Nephron progenitor cell (in vitro differentiated cells): ENCODE measurements at regions not wholly inside any gene's neighbourhood (a gene's known extent, or its start where the extent isn't known, plus 50 kb on each side); places are given as distances from the start of the nearest gene placed in this dataset.

ENCODE experiments used
- DNase-seq: peaks from one replicate; pipeline ENCODE4 v3.0.0; 2021
- H3K27ac Mint-ChIP-seq: 2 replicates; pipeline ENCODE4 v1.8.0; 2021; ENCODE audit warnings: mild to moderate bottlenecking, moderate library complexity, mixed read lengths
- H3K27me3 Mint-ChIP-seq: 2 replicates; pipeline ENCODE4 v1.8.0; 2021; ENCODE audit warnings: mild to moderate bottlenecking, low read depth, mixed read lengths; ENCODE audit not compliant: poor library complexity
- H3K36me3 Mint-ChIP-seq: 2 replicates; pipeline ENCODE4 v1.8.0; 2021; ENCODE audit warnings: low read depth, mixed read lengths
- H3K4me1 Mint-ChIP-seq: 2 replicates; pipeline ENCODE4 v1.8.0; 2021; ENCODE audit warnings: mixed read lengths
- H3K4me3 Mint-ChIP-seq: 2 replicates; pipeline ENCODE4 v1.8.0; 2021; ENCODE audit warnings: mild to moderate bottlenecking, moderate library complexity, mixed read lengths
- H3K9me3 Mint-ChIP-seq: 2 replicates; pipeline ENCODE4 v1.8.0; 2021; ENCODE audit warnings: mild to moderate bottlenecking, moderate library complexity, mixed read lengths
- TF ChIP-seq, protein P1 (sequence below): fragments of 200-600 bp; sonication (generic); IDR thresholded peaks from 2 replicates; pipeline ENCODE4 v1.5.0; 2021; ENCODE audit warnings: antibody characterized with exemption

DNA sequence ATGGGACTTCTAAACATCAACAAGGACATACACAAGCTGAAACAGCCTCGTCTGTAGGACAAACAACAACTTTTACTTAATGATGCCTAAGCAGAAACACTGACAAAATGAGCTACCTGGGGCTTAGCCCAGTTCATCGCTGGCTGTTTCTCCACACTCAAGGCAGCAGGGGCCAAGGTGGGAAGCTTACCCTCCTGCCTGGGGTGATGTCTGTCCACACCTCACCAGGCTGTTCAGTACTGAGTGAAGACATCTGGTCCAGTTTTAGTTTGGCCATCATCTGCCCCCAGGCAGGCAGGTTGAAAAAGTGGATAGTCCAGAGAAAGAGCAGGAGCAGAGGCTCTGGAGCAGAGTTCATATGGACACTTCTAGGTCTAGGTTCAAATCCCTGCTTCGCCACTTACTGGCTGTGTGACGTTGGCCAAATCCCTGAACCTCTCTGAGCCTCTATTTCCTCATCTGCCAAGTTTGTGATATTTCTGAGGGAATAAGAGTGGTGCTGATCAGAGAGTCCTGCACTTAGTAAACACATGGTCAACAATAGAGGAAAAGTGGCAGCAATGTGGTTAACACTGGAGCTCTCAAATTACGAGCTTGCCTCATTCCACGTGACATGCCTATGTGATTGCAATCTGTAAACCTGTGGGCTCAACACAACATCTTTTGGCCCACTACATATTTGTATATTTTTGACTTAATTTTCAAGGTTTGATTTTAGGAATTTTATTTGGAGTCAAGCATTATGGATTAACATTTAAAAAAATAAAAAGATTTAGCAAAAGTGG lies 720.1 kb upstream of the TMEM132C start:
- peaks cover 7% of the 10 kb centered on the region for H3K9me3 Mint-ChIP-seq

DNA sequence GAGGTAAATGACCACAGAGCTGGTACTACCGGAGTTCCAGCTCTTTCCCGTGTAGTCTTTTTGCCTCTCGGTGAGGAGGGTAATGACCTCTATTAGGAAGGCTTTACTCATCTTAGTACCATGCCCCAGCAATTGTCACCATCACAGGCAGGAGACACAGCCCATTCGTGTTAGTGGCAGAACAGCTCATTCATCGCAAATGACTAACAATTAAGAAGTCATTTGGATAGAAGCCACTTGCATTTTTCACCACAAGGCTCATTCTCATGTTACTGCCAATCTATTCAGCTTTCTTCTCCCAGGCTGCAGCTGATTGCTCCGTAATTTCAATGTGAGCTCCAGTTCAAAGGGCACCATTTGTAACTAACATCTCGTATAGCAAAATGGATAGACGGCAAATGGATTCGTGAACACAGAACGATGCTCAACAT lies 718.8 kb upstream of the TMEM132C start:
- Mint-ChIP-seq H3K9me3 (peaks cover 19% of the 10 kb centered on the region), H3K4me1 (peaks cover 8% of the 10 kb centered on the region), H3K27ac (no peak overlapping the region), H3K4me3 (no peak overlapping the region), H3K27me3 (peaks cover 57% of the 10 kb centered on the region), H3K36me3 (no peaks in the 10 kb centered on the region)
- no peak for DNase-seq
- TF ChIP-seq, protein P1, sequence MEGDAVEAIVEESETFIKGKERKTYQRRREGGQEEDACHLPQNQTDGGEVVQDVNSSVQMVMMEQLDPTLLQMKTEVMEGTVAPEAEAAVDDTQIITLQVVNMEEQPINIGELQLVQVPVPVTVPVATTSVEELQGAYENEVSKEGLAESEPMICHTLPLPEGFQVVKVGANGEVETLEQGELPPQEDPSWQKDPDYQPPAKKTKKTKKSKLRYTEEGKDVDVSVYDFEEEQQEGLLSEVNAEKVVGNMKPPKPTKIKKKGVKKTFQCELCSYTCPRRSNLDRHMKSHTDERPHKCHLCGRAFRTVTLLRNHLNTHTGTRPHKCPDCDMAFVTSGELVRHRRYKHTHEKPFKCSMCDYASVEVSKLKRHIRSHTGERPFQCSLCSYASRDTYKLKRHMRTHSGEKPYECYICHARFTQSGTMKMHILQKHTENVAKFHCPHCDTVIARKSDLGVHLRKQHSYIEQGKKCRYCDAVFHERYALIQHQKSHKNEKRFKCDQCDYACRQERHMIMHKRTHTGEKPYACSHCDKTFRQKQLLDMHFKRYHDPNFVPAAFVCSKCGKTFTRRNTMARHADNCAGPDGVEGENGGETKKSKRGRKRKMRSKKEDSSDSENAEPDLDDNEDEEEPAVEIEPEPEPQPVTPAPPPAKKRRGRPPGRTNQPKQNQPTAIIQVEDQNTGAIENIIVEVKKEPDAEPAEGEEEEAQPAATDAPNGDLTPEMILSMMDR = no peak

More for the DNA sequence above, 720.1 kb upstream of the TMEM132C start:
- Mint-ChIP-seq H3K27ac (no peak overlapping the region), H3K4me3 (no peak overlapping the region), H3K4me1 (peaks cover 8% of the 10 kb centered on the region), H3K36me3 (no peaks in the 10 kb centered on the region), H3K27me3 (peaks cover 62% of the 10 kb centered on the region)
- TF ChIP-seq, protein P1 = no peak
- no peak for DNase-seq

DNA sequence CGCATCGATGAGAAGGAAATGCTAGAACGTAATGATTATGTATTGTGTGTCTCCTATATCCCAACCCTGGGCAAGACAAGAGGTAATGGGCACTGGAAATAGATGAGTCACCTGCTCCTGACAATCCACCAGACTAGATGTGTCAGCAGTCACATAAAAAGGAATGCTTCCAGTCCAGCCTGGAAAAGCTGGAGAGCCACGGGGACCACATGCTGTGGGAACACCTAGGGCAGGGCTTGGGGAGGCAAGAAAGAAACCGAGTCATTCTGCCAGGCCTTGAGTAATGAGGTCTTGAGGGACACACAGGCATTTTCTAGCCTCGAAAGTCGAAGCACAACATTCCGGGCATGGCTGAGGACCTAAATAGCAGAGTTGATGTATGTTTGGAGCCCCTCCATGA lies 716.7 kb upstream of the TMEM132C start:
- H3K27me3 Mint-ChIP-seq = peaks cover 55% of the 10 kb centered on the region
- TF ChIP-seq, protein P1 = no peak
- no peak for DNase-seq
- H3K27ac Mint-ChIP-seq = no peak overlapping the region
- peaks cover 8% of the 10 kb centered on the region for H3K4me1 Mint-ChIP-seq
- no peaks in the 10 kb centered on the region for H3K36me3 Mint-ChIP-seq
- H3K9me3 Mint-ChIP-seq = peaks cover 20% of the 10 kb centered on the region
- H3K4me3 Mint-ChIP-seq = no peak overlapping the region

DNA sequence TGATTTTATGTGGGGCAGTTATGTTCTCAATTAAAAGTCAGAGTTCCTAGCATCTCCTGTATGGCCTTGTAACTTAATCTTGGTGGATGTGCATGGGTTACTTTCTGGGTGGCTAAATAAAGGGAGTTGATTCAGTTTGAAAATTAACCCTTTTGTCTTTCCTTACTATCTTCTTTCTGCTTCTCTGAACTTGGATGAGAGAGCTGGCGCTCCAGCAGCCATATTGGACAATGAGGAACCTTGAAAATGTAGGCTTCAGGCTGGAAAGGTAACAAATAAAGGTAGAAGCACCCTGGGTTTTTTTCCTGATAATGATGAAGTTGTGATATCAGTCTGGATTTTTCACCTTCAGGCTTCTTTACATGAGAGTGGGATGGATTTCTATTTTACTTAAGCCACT lies 714.1 kb upstream of the TMEM132C start:
- Mint-ChIP-seq H3K4me3 (no peak overlapping the region), H3K9me3 (peaks cover 20% of the 10 kb centered on the region), H3K27me3 (peaks cover 52% of the 10 kb centered on the region), H3K36me3 (no peaks in the 10 kb centered on the region), H3K27ac (no peak overlapping the region), H3K4me1 (peaks cover 5% of the 10 kb centered on the region)
- DNase-seq = no peak
- TF ChIP-seq, protein P1 = no peak

DNA sequence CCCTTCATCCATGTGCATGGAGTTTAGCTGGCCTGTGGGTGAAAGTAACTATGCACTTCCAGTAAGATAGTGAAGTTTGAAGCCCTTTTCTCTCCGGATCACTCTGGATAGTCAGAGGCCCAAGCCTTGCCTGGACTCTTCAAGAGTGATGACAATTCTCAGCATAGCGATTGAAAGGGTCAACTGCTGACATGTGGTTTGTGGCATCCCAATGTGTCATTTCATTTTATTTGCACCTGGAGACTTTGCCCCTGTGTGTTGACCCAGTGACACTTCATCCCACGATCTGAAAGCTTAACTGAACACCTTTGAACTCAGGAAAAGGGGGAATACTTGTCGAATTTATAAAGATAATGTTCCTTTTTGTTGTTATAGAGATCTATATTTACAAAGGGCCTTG lies 711.9 kb upstream of the TMEM132C start:
- no peaks in the 10 kb centered on the region for H3K36me3 Mint-ChIP-seq
- TF ChIP-seq, protein P1 = no peak
- no peak overlapping the region for H3K4me3 Mint-ChIP-seq
- H3K27me3 Mint-ChIP-seq = peaks cover 39% of the 10 kb centered on the region
- DNase-seq = no peak
- H3K27ac Mint-ChIP-seq = no peak overlapping the region
- peaks cover 5% of the 10 kb centered on the region for H3K4me1 Mint-ChIP-seq
- peaks cover 20% of the 10 kb centered on the region for H3K9me3 Mint-ChIP-seq
